DMS 273 (cell line): ENCODE measurements at regions not wholly inside any gene's neighbourhood (a gene's known extent, or its start where the extent isn't known, plus 50 kb on each side); places are given as distances from the start of the nearest gene placed in this dataset.
"Not testable (repeated sequence)": the region's sequence is repeated elsewhere in the genome, so short reads cannot be mapped to it uniquely, and the experiment has no call there.

Source experiments
- DNase-seq: peaks from one replicate; lab custom pipeline; 2025; ENCODE audit not compliant: unreplicated experiment; lab: John Stamatoyannopoulos, UW

DNA sequence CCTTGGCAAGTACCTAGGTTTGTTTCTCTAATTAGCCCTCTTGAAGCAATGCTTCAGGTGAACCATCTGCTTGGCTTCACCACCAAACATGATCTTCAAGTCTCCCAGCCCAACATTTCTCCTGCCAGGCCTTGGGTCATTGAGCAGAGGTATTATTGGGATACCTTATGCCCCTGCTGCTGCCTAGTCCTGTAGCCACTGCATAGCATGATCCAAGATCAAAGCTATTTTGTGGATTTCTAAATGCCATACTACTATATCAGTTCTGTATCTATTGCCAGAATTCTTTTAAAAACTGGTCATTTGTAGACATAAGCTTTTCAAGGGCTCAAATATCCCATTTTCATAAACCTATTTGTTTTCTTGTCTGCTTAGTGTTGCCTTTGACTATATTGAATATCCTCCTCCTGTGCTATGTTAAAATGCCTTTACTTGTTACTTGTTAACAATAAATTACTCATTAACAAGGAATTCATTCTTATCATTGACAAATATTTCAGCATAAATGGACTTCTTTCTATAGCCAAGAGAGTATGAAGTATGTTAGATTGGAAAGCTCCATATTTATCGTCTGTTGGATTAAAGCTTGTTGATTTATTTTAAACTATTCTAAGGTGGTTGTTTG is 204.5 kb upstream of the RBBP8 start:
- no peak for DNase-seq

GRCh38 chr18:22731398-22731797 is 201.7 kb upstream of the RBBP8 start:
- no peak for DNase-seq

- no peak for DNase-seq
Measured at GRCh38 chr18:22734105-22734661, 198.9 kb upstream of the RBBP8 start.

GRCh38 chr18:22734791-22735627 is 198.1 kb upstream of the RBBP8 start:
- DNase-seq = no peak

- no peak for DNase-seq
Measured at GRCh38 chr18:22737054-22737453, 196.1 kb upstream of the RBBP8 start.

- no peak for DNase-seq
Measured at GRCh38 chr18:22739061-22739642, 194.0 kb upstream of the RBBP8 start.

DNA sequence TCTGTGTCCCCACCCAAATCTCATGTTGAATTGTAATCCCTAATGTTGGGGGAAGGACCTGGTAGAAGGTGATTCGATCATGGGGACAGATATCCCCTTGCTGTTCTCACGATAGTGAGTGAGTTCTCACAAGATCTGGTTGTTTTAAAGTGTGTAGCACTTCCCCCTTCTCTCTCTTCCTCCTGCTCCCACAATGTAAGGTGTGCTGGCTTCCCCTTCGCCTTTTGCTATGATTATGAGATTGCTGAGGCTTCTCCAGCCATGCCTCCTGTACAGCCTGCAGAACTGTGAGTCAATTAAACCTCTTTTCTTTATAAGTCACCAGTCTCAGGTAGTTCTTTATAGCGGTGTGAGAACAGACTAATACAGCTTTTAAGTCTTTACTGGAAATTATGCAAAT is 193.3 kb upstream of the RBBP8 start:
- no peak for DNase-seq

- DNase-seq = no peak
Measured at GRCh38 chr18:22741318-22741717, 191.8 kb upstream of the RBBP8 start.

DNA sequence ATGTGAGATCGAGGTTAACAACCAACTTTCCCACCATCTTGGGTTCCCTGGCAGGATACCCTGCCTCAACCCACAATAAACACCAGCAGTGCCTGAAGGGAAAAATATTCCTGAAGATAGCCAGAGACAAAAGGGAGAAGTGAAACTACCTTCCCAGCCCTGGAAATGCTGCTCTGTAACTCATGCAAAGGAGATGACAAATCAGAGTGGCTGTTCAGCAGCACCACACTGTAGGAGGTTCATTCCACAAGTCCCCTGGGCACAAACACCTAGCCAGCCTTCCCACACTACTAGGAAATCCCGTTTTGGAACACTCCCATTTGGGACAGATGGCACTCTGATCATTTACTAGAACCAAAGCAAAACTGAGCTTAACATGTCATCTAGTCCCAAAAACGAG is 190.7 kb upstream of the RBBP8 start:
- peak; percentile 23 for DNase-seq

GRCh38 chr18:22745966-22746365 is 187.2 kb upstream of the RBBP8 start:
- no peak for DNase-seq

DNA sequence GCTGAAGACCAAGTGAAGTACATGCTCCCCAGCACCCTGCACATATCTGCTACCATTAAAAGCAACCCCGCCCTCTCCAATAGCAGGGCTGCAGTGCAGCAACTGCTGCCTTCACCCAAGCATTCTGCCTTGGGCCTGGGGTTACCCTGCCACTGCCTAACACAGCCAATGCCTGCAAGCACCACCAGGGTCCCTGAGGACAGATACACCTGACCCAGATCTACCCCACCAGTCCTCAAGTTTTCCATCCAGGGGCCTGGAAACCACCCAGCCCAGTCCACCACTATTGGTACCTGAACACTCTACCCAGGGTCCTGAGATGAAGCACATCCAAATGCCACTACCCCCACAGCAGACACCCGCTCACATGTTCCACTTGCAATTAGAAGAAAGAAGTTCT is 181.1 kb upstream of the RBBP8 start:
- DNase-seq = no peak

- no peak for DNase-seq
Measured at GRCh38 chr18:22753130-22753831, 179.8 kb upstream of the RBBP8 start.

GRCh38 chr18:22764005-22764404 is 169.1 kb upstream of the RBBP8 start:
- DNase-seq = not testable (repeated sequence)

DNA sequence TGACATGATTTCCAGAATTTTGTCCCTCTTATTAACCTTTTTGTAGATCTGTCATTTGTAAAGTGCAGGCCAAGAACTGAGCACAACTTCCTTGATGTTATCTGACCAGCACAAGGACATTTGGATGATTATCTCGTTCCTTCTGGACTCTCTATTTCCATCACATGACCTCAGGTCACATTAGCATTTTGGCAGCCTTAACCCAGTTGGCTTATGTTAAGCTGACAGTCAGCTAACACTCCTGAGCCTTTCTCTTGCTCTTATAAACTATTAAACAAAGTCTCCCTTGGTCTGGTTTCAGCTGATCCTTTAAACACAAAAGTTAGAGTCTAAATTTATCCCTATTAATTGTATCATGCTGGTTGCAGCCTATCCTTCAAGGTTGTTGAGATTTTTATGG is 167.2 kb upstream of the RBBP8 start:
- DNase-seq = peak; percentile 28

DNA sequence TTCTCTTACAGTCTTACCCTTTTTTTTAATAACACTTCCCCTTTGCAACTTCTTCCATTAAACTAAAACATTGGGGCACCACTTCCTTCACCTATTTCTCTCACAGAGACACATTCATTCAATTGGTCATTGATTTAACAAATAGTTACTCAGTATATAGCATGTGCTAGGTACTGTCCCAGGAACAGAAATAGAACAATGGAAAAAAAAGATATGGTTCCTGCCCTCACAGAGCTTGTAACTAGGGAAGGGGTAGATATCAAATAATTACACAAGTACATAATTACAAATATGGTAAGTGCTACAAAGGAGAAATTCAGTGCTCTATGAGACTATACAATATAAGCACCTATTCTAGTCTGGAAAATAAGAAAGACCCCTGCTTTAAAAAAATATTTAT is 165.5 kb upstream of the RBBP8 start:
- no peak for DNase-seq

- no peak for DNase-seq
Measured at GRCh38 chr18:22773944-22774343, 159.2 kb upstream of the RBBP8 start.

- DNase-seq = no peak
Measured at GRCh38 chr18:22778996-22779395, 154.1 kb upstream of the RBBP8 start.

DNA sequence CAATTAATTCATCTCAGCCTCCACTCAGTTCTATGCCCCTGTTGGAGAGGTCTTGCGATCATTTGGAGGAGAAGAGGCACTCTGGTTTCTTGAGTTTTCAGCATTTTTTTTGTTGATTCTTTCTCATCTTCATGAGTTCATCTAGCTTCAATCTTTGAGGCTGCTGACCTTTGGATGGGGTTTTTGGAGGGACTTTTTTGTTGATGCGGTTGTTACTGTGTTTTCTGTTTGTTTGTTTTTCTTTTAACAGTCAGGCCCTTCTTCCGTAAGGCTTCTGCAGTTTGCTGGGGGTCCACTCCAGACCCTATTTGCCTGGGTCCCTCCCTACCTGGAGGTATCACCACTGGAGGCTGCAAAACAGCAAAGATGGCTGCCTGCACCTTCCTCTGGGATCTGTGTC is 149.9 kb upstream of the RBBP8 start:
- no peak for DNase-seq

GRCh38 chr18:22783662-22784076 is 149.5 kb upstream of the RBBP8 start:
- no peak for DNase-seq

DNA sequence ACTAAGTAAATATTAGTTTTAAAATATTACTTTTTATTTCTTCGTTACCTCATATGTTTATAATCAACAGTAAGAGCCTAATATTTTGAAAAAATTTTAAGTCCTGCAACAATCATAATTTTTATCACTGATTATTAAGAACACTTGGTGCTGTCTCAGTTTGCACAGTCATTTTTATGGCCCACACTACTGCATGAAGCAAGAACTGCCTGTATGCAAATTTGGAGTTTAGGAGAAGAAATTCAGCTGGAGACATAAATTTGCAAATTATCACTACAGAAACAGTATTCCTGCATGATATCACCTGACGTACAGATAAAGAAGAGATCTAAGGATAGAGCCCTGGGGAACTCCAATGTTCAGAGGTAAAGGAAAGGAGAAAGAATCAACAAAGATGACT is 144.1 kb upstream of the RBBP8 start:
- no peak for DNase-seq

DNA sequence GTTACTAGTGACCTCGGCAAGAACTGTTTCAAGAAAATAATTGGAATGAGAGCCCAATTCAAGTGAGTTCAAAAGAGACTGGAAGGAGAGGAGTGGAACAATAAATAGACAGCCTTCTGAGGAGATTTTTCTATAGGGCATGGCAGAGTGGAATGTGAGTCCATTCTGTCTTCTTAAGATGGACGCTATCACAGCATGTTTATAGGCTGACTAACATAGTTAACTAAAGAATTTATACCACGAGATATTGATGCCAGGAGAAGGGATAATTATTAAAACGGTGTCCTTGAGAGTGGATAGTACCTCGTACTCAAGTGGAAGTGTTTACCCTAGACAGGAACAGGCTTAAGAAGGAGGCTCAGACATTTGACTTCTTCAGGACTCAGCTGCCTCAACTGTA is 143.5 kb upstream of the RBBP8 start:
- DNase-seq = no peak
